ENCODE measurements at regions not wholly inside any gene's neighbourhood (a gene's known extent, or its start where the extent isn't known, plus 50 kb on each side); places are given as distances from the start of the nearest gene placed in this dataset.
"Not testable (repeated sequence)": the region's sequence is repeated elsewhere in the genome, so short reads cannot be mapped to it uniquely, and the experiment has no call there.

DNA sequence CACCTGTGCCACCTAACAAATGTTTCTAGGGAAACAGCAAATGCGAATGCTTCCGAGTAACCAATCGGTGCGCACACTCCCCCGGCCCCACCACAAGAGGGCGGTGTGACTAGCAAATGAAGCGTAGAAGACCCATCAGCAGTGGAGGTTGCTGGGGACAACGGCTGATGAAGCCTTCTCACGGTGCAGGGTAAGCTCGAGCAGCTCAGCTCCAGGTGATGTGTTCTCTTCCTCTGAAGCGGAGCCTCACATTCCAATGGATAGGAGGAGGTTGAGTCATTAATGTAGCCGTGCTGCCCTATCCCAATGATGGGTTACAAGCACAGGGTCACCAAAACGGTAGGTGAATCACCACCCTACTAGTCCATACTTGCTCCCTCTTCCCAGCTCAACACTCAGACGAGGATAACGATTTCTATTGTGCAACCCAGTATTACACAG is 127.6 kb upstream of the TWIST2 start:
- Histone ChIP-seq H3K27me3 (replicated peaks in 1 of 7) (peaks cover 0 to 44% (median 0%) of the 10 kb centered on the region in 7 donors), H3K4me1 (no peaks in the 10 kb centered on the region), H3K36me3 (no peaks in the 10 kb centered on the region), H3K4me3 (no peak overlapping the region), H3K9me3 (peaks cover 0 to 9% (median 0%) of the 10 kb centered on the region in 8 donors), H3K27ac (no peak overlapping the region)
- DNase-seq, result no peak
- no peak for TF ChIP-seq POLR2A (IDR thresholded peaks at IDR 0.05)
- TF ChIP-seq, protein P1, sequence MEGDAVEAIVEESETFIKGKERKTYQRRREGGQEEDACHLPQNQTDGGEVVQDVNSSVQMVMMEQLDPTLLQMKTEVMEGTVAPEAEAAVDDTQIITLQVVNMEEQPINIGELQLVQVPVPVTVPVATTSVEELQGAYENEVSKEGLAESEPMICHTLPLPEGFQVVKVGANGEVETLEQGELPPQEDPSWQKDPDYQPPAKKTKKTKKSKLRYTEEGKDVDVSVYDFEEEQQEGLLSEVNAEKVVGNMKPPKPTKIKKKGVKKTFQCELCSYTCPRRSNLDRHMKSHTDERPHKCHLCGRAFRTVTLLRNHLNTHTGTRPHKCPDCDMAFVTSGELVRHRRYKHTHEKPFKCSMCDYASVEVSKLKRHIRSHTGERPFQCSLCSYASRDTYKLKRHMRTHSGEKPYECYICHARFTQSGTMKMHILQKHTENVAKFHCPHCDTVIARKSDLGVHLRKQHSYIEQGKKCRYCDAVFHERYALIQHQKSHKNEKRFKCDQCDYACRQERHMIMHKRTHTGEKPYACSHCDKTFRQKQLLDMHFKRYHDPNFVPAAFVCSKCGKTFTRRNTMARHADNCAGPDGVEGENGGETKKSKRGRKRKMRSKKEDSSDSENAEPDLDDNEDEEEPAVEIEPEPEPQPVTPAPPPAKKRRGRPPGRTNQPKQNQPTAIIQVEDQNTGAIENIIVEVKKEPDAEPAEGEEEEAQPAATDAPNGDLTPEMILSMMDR (IDR thresholded peaks at IDR 0.05 in 8 of 11, conservative IDR thresholded peaks at IDR 0.05 in 3 of 11), result peak in 8 of 11 experiments; percentile 25 to 65 (median 52)
- WGBS, 5 donors, result 26 to 33% (median 31%) methylated on average over 15 of the region's 15 CpGs
- intact Hi-C loops (cut with DNase I; ENCODE audit: low total_unique reads), result no loop called here

DNA sequence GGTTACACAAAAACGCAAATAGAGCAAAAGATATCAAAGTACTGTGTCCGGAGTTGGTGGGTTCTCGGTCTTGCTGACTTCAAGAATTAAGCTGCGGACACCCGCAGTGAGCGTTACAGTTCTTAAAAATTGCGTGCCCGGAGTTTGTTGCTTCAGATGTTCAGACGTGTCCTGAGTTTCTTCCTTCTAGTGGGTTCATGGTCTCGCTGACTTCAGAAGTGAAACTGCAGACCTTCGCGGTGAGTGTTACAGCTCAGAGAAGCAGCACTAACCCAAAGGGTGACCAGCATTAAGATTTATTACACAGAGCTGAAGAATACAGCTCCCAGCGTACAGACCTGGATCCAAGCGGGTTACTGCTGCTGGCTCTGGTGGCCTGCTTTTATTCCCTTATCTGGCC is 125.7 kb upstream of the TWIST2 start:
- Histone ChIP-seq H3K4me1 (no peaks in the 10 kb centered on the region), H3K36me3 (no peaks in the 10 kb centered on the region), H3K27ac (no peak overlapping the region), H3K27me3 (replicated peaks in 1 of 7) (peaks cover 0 to 31% (median 0%) of the 10 kb centered on the region in 7 donors), H3K4me3 (no peak overlapping the region), H3K9me3 (peaks cover 0 to 9% (median 0%) of the 10 kb centered on the region in 8 donors)
- DNase-seq, result no peak
- 88 to 99% (median 94%) methylated on average over 14 of the region's 14 CpGs for WGBS, 5 donors
- intact Hi-C loops (cut with DNase I; ENCODE audit: low total_unique reads), result no loop called here
- TF ChIP-seq POLR2AphosphoS5 (IDR thresholded peaks at IDR 0.05), result no peak
- TF ChIP-seq, protein P1 (IDR thresholded peaks at IDR 0.05 in 8 of 11, conservative IDR thresholded peaks at IDR 0.05 in 3 of 11), result no peak
- no peak for TF ChIP-seq POLR2A (IDR thresholded peaks at IDR 0.05)

- H3K36me3 ChIP-seq, result no peaks in the 10 kb centered on the region
- no peak for TF ChIP-seq POLR2A (IDR thresholded peaks at IDR 0.05)
- TF ChIP-seq POLR2AphosphoS5 (IDR thresholded peaks at IDR 0.05), result no peak
- TF ChIP-seq, protein P1 (IDR thresholded peaks at IDR 0.05 in 8 of 11, conservative IDR thresholded peaks at IDR 0.05 in 3 of 11), result no peak
- H3K9me3 ChIP-seq, result peaks cover 0 to 9% (median 0%) of the 10 kb centered on the region in 8 donors
- no peak overlapping the region for H3K4me3 ChIP-seq
- H3K4me1 ChIP-seq, result no peaks in the 10 kb centered on the region
- no peak for DNase-seq
- intact Hi-C loops (cut with DNase I; ENCODE audit: low total_unique reads), result no loop called here
- peaks cover 0 to 30% (median 0%) of the 10 kb centered on the region in 7 donors for H3K27me3 ChIP-seq (replicated peaks in 1 of 7)
- no peak overlapping the region for H3K27ac ChIP-seq
- 91 to 95% (median 94%) methylated on average over 28 to 33 of the region's 33 CpGs for WGBS, 5 donors
Observed at GRCh38 chr2:238722883-238723282, 125.0 kb upstream of the TWIST2 start.

DNA sequence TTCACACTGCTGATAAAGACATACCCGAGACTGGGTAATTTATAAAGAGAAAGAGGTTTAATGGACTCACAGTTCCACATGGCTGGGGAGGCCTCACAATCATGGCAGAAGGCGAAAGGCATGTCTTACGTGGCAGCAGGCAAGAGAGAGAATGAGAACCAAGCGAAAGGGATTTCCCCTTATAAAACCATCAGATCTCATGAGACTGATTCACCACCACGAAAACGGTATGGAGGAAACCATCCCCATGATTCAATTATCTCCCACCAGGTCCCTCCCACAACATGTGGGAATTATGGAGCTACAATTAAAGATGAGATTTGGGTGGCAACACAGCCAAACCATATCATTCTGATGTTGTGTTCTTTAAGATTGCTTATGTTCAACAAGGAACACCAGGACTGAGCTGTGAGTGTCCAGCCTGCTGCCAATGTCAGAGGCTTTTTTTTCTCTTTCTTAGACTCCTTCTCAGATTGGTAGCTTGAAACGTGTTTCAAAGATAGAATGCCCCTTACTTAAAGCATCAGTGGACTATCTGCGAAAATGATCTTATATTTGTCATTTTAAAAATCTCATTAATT is 124.1 kb upstream of the TWIST2 start:
- intact Hi-C loops (cut with DNase I; ENCODE audit: low total_unique reads); H3K9me3 ChIP-seq; H3K27ac ChIP-seq; DNase-seq; H3K4me1 ChIP-seq; H3K4me3 ChIP-seq; H3K36me3 ChIP-seq: not testable (repeated sequence)
- H3K27me3 ChIP-seq (replicated peaks in 1 of 7), result peaks cover 0 to 30% (median 0%) of the 10 kb centered on the region in 7 donors
- WGBS, 5 donors, result 59 to 76% (median 63%) methylated on average over 8 of the region's 8 CpGs

Measured in spleen (tissue), 11 donors.